GM04504 (cell line): ENCODE measurements at regions not wholly inside any gene's neighbourhood (a gene's known extent, or its start where the extent isn't known, plus 50 kb on each side); places are given as distances from the start of the nearest gene placed in this dataset.

ENCODE experiments used
- DNase-seq: peaks from one replicate; pipeline ENCODE4 v3.0.0-alpha.2; 2012; ENCODE audit warnings: low read depth

GRCh38 chr16:73213732-73214455, 166.0 kb upstream of the ZFHX3 start:
- DNase-seq, result peak; percentile 12

DNA sequence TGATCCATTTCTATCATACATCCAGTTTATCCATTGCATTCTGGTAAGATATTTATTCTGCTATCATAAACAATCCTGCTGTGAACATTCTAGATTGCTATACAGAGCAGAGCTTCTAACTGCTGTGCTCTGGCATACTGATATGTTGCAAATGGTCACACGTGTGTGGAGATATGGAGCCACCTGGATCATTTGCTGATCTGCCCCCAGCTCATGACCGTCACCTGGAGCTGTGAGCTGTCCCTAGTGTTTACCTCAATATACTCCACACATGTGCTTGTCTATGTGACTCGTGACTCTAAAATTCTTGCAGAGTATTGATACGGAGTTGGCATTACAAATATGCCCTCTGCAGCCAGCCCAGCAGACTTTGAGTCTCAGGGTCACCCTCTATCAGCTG, 164.5 kb upstream of the ZFHX3 start:
- DNase-seq, result no peak

GRCh38 chr16:73210686-73211085, 162.8 kb upstream of the ZFHX3 start:
- DNase-seq, result no peak

DNA sequence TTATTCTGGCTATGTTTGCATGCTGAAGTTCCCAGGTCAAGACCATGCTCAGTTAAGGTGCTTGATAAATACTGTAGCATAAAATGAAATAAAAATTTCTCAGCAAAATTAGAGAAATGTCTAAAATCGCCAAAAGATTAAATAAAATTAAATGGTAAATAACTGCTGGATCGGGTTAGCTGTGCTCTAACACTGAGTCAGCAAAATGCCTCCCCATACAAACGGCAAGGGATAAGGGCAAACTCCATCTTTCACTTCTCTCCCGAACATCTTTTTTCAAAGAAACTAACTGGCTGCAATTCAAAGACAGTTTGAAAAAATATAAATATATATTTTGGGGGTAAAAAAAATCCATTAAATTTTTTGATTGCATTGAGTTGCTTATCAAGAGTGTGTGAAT, 162.2 kb upstream of the ZFHX3 start:
- DNase-seq, result no peak

DNA sequence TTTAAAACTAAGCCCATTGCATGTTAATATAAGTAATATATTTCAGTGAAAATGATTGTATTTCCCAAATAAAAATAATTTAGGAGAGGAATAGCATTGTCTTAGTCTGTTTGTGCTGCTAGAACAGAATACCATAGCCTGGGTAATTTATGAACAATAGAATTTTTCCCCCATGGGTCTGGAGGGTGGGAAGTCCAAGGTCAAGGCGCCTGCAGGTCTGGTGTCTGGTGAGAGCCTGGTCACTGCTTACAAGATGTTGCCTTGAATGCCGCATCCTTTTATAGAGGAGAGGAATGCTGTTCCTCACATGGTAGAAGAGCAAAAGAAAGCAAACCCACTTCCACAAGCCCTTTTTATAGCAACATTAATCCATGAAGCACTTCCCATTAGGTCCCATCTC, 161.3 kb upstream of the ZFHX3 start:
- DNase-seq, result no peak

GRCh38 chr16:73206151-73206707, 158.3 kb upstream of the ZFHX3 start:
- DNase-seq, result no peak

- no peak for DNase-seq
Observed at GRCh38 chr16:73205153-73205886, 157.4 kb upstream of the ZFHX3 start.

GRCh38 chr16:73204359-73205152, 156.6 kb upstream of the ZFHX3 start:
- no peak for DNase-seq

DNA sequence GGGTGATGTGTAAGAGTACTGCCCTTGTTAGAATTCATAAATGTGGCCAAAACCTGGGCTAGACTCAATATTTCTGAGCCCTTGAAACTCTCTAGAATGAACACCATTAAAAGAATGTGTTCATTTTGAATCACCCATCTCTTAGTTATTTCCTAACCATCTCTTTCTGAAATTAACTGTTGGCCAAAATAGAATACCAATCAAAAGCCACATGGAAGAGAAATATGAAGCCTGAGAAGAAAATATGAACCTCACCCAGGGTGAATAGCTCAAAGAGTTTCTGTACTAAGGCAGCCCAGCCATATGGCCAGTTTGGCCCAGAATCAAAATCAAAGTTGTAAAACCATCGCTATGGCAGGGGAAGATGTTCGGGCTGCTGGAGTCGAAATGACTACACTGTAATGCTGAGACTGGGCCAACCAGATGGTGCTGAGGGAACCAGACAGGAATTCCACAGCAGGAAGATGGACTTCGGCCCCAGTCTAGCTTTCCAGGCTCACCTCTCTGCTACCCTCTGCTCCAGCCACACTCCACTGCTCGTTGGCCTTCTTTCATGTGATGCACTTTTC, 154.3 kb upstream of the ZFHX3 start:
- DNase-seq, result peak; percentile 99

DNA sequence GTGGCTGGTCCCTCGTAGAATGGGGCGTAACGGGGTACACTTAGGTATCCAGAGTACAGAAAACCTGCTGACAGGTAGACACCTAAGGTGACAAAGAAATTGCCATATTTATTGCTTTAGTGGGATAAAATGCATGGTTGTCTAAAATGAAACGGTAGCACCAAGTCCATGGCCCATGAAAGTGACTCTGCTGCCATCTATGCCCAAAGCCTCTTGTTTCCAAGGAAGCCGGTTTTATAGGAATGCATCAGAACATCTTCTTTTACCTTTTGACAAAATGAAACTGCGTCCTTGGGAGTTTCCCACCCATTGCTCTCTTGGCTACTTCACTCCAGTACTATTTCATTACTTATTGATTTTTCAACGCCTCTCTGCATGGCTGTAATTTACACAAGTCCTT, 151.3 kb upstream of the ZFHX3 start:
- DNase-seq, result no peak

GRCh38 chr16:73198481-73198880, 150.6 kb upstream of the ZFHX3 start:
- no peak for DNase-seq

- no peak for DNase-seq
Observed at GRCh38 chr16:73197598-73197997, 149.7 kb upstream of the ZFHX3 start.

DNA sequence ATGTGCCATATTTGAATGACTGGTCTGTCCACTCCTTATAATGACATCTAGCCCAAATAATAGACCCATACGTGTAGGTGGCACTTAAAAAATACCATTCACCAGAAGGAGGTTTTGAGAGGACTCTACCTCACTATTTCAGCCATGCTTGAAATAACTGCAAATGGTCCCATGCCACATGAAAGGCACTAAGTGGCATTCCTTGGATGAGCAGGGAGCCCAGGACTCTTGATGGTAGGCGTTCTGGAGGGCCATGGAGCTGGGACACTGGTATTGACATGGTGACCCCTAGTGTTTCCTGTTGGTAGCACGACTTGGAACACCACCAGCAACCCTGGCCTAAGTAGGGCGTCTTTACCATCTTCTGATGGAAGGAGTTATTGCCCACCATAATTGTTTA, 148.7 kb upstream of the ZFHX3 start:
- DNase-seq, result no peak

DNA sequence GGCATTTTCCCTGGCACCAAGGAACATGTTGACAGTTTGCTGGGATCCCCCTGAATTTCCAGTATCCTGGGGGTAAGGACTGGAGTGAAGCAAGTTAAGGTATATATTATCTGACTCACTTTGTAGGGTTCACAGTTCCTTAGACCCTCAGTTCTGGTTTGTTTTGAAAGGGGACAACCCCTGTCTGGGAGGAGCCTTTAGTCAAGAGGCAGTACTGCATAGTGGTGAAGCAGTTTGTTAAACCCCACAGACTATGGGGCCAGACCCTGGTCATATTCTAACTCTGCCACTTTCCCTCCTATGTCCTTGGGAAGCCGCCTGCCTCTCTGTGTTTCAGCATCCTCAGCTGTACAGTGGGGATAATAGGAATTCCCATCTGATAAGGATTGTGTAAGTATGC, 145.5 kb upstream of the ZFHX3 start:
- no peak for DNase-seq

GRCh38 chr16:73192232-73192894, 144.4 kb upstream of the ZFHX3 start:
- peak; percentile 79 for DNase-seq

DNA sequence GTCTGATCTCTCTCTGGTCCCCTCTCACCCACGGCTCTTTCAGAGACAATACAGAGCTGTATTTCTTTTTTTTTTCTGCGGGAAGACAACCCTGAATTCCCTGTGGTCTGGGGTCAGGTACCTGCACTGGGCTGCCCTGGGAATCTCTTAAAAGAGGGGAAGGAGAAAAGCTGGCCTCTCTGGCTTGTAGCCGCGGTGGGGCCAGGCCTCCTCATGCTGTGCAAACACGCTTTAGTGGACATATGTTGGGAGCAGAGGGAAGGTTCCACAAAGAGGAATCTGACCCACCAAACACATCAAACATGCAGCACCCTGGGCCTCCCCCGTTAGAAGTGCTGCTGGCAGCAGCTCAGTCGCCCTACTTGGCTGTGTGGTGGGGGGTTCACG, 143.7 kb upstream of the ZFHX3 start:
- no peak for DNase-seq

DNA sequence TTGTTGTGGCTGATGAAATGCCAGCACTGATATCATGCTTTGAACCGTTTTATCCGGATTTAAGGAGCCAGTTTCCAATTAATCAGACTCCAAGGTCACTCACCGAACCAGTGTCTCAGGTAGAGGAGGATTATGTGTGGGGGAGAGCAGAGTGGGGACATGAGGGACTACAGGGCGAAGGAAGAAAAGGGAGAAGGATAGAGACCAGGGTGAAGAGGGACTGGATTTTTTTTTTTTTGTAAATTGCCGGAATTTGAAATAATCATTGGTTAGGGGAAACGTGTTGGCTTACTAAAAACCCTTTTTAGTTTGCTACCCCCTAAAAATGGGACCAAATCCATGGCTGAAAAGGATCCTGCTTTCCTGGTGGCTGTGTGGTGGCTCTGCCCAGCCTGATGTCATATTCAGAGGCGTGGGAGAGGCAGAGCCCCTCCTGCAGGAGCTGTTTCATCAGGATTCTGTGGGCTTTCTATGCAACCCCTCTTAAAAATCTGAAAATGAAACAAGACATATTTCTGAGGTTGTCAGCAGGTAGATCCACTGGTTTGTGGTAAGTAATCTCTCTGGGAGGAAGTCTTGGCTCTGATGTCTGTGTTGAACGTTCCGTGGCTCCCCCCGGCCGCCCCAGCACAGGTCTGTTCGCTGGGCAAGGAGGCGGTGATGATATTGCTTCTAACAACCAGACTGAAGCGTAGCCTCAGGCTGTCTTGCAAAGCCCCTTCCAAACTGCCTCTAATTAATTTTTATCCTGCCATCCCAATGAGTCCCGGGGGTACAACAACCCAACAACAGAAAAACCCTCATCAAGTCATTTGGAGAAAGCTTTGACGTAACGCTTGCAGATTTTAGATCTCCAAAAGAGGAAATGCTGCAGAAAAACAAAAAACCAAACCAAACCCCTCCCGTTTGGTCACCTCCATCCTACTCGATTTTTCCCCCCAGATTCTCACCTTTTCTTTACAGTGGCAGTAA, 143.0 kb upstream of the ZFHX3 start:
- no peak for DNase-seq

- no peak for DNase-seq
Observed at GRCh38 chr16:73190256-73190655, 142.3 kb upstream of the ZFHX3 start.

DNA sequence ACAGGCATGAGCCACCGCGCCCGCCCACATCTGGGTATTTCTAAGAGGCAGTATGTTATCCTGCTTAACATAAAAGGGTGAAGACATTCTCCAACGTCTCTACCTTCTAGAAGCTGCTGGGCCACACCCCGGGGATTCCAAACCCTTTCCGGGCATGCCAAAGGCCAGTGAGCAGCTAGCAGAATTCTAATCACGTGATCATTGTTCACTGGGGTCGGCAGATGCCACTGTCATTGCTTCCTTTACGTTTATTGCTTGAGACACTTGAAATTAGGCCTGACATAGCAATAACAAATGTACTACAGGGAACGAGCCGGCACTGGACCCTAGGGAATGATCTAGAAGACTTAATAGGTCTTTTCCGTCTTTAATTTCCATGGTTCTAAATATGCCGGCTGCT, 141.2 kb upstream of the ZFHX3 start:
- no peak for DNase-seq

DNA sequence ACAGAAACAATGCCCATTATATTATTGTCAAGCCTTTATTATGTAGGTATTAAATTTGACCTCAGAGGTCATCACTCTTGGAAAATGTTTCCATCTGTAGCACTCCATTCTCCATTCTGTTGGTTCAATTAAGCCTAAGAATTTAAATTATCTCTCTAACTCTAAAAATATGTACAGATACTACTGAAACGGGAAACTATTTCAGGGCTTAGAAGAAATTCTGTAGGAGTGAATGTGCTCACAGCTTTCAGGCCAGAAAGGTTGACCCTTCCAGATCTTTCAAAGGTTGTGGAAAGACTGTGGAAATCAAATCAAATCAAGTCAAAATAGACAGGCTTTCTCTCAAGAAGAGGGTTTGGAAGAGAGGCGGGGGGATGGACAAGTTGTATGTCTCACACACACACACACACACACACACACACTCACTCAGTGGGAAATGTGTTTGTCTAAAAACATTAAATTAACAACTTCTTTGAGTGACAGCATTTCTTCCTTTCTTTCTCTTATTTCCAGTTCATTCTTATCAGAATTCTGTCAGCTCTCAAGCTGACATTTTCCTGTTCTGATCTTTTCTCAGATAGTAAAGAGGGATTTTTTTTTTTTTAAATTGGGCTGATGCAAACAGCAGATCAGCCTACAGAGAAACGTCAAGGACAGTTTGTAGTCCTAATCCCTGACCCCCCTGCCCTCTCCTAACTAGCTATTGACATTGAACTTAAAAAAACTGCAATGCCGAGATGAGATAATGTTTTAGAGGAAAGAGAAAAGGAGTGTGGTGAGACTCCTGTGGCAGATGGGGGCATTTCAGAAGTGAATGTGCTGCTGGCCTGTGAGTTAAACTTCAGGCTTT, 139.0 kb upstream of the ZFHX3 start:
- no peak for DNase-seq
